ENCODE measurements at regions not wholly inside any gene's neighbourhood (a gene's known extent, or its start where the extent isn't known, plus 50 kb on each side); places are given as distances from the start of the nearest gene placed in this dataset.

- no peak for TF ChIP-seq PKNOX1 (IDR thresholded peaks at IDR 0.05)
- TF ChIP-seq SUZ12 (IDR thresholded peaks at IDR 0.05): no peak
- TF ChIP-seq ARNT (IDR thresholded peaks at IDR 0.05): no peak
- no peak for TF ChIP-seq LEF1 (IDR thresholded peaks at IDR 0.05; ENCODE audit: borderline replicate concordance)
- no peak for TF ChIP-seq FOXM1 (IDR thresholded peaks at IDR 0.05; ENCODE audit: borderline replicate concordance)
- no peak for TF ChIP-seq ZNF384 (IDR thresholded peaks at IDR 0.05)
- TF ChIP-seq SP1 (IDR thresholded peaks at IDR 0.05): no peak
- TF ChIP-seq ELF4 (IDR thresholded peaks at IDR 0.05): no peak
- no peak for TF ChIP-seq HDGF (IDR thresholded peaks at IDR 0.05; ENCODE audit: borderline replicate concordance)
- no peak for TF ChIP-seq NFRKB (IDR thresholded peaks at IDR 0.05)
- no peak for TF ChIP-seq CTBP1 (IDR thresholded peaks at IDR 0.05; ENCODE audit: borderline replicate concordance)
- no peak for TF ChIP-seq TARDBP (IDR thresholded peaks at IDR 0.05)
- no peak for TF ChIP-seq BHLHE40 (IDR thresholded peaks at IDR 0.05; ENCODE audit: borderline replicate concordance)
- TF ChIP-seq FOXK2 (IDR thresholded peaks at IDR 0.05): no peak
Measured at GRCh38 chr5:25991639-25992038, 1046.7 kb downstream of the CDH9 start.

Measured in HEK293T (cell line).